Esophagus squamous epithelium (tissue), 4 donors: ENCODE measurements at regions not wholly inside any gene's neighbourhood (a gene's known extent, or its start where the extent isn't known, plus 50 kb on each side); places are given as distances from the start of the nearest gene placed in this dataset.

ENCODE experiments used
- CTCF ChIP-seq, 6 experiments: fragments of 450-650 bp in 4 of 6; fragments of 200-600 bp in 2 of 6; sonication (generic) in 2 of 6; IDR thresholded peaks; one replicate each; pipeline ENCODE4 v1.5.1; 2016 to 2019; ENCODE audit warnings: antibody characterized with exemption in 6 of 6, mild to moderate bottlenecking in 4 of 6, moderate library complexity in 4 of 6
- POLR2A ChIP-seq, 4 donors: fragments of 450-650 bp; IDR thresholded peaks; one replicate each; pipeline ENCODE4 v1.6.1; 2017; ENCODE audit warnings: antibody characterized with exemption in 4 of 4, mild to moderate bottlenecking in 4 of 4, moderate library complexity in 3 of 4

GRCh38 chrY:19487494-19487893 lies 257.0 kb downstream of the KDM5D start:
- TF ChIP-seq CTCF (IDR thresholded peaks at IDR 0.05) (no peak), POLR2A (IDR thresholded peaks at IDR 0.05) (no peak)
